Stomach (tissue), 8 donors: ENCODE measurements at regions not wholly inside any gene's neighbourhood (a gene's known extent, or its start where the extent isn't known, plus 50 kb on each side); places are given as distances from the start of the nearest gene placed in this dataset.

Source experiments
- DNase-seq, 2 donors: peaks; one replicate each; pipeline versions ENCODE4 v3.0.0 to v3.0.0-alpha.2; 2013 to 2019
- H3K27ac ChIP-seq, 5 donors: fragments of 200-600 bp in 4 of 5; sonication (generic) in 4 of 5; one replicate each; pipeline ENCODE4 v1.5.1; 2013 to 2019; ENCODE audit warnings: mild to moderate bottlenecking in 1 of 5, moderate library complexity in 1 of 5
- H3K27me3 ChIP-seq, 3 donors: fragments of 200-600 bp; sonication (generic); one replicate each; pipeline ENCODE4 v1.5.1; 2017 to 2019; ENCODE audit warnings: mixed run types in 1 of 3
- H3K36me3 ChIP-seq, 4 donors: fragments of 200-600 bp; sonication (generic); 1 replicate in 3 of 4; 2 replicates in 1 of 4; pipeline ENCODE4 v1.5.1; 2016 to 2019
- H3K4me1 ChIP-seq, 4 donors: fragments of 200-600 bp; sonication (generic); one replicate each; pipeline ENCODE4 v1.5.1; 2016 to 2019
- H3K4me3 ChIP-seq, 4 donors: fragments of 200-600 bp; sonication (generic) in 3 of 4; one replicate each; pipeline ENCODE4 v1.5.1; 2016 to 2019; ENCODE audit warnings: mild to moderate bottlenecking in 1 of 4
- H3K9me3 ChIP-seq, 4 donors: fragments of 200-600 bp; sonication (generic); one replicate each; pipeline ENCODE4 v1.5.1; 2016 to 2019
- EP300 ChIP-seq: sonication (generic); formaldehyde crosslinking; IDR thresholded peaks from one replicate; pipeline ENCODE4 v1.6.1; 2017; ENCODE audit warnings: antibody characterized with exemption
- POLR2A ChIP-seq, 4 donors: fragments of 450-650 bp; IDR thresholded peaks; one replicate each; pipeline ENCODE4 v1.6.1; 2016; ENCODE audit warnings: antibody characterized with exemption in 4 of 4, control low read depth in 2 of 4, mild to moderate bottlenecking in 1 of 4, moderate library complexity in 1 of 4
- POLR2AphosphoS5 ChIP-seq, 3 donors: sonication (generic); formaldehyde crosslinking; IDR thresholded peaks; one replicate each; pipeline ENCODE4 v1.6.1; 2016; ENCODE audit warnings: antibody characterized with exemption in 3 of 3
- WGBS, 5 donors: extraction: QIAGEN DNeasy Blood & Tissue Kit in 3 of 5; methylation state at CpG; one replicate each; pipeline versions ENCODE4 v1.1.5 to v1.1.7; 2013 to 2018; 5-methylcytosine and 5-hydroxymethylcytosine counted together
- intact Hi-C: fragments of 100-400 bp; cut with DNase I; formaldehyde crosslinking; loops from one replicate; pipeline ENCODE4 v1.15.1; 2023; ENCODE audit warnings: low total_unique reads
- TF ChIP-seq, protein P1 (sequence below), 7 experiments: fragments of 450-650 bp in 4 of 7; fragments of 200-600 bp in 3 of 7; sonication (generic) in 3 of 7; IDR thresholded peaks; one replicate each; pipeline ENCODE4 v1.5.1; 2016 to 2019; ENCODE audit warnings: antibody characterized with exemption in 7 of 7, control low read depth in 2 of 7, mild to moderate bottlenecking in 1 of 7
- donor health status: healthy with polysubstance abuse.
- donor health status: Bipolar disorder and iron deficiency.
- donor health status: healthy.

DNA sequence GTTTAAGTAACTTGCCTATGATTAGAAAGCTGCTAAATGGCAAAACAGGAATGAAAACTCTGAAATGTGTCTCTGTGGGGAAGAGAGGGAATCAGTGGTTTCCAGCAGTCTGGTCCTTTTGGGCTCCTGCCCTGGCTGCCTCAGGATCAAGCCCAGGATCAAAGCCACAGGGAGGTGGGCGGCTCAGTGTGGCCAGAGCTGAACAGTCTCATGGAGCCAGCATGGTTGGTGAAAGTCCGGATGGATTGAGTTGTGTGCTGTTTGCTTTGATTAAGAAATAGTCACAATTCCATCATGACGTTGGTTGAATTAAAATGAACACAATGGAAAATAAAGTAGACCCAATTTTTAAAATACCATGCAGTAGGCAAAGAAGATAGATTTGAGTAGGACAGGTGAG, 344.2 kb downstream of the LPIN1 start:
- intact Hi-C loops, result no loop called here
- 62 to 75% (median 71%) methylated on average over 3 of the region's 3 CpGs for WGBS, 5 donors
- Histone ChIP-seq H3K4me3 (no peak overlapping the region), H3K27me3 (no peaks in the 10 kb centered on the region), H3K9me3 (no peaks in the 10 kb centered on the region), H3K4me1 (no peaks in the 10 kb centered on the region), H3K36me3 (no peaks in the 10 kb centered on the region), H3K27ac (no peak overlapping the region)
- DNase-seq, result no peak
- TF ChIP-seq, protein P1, sequence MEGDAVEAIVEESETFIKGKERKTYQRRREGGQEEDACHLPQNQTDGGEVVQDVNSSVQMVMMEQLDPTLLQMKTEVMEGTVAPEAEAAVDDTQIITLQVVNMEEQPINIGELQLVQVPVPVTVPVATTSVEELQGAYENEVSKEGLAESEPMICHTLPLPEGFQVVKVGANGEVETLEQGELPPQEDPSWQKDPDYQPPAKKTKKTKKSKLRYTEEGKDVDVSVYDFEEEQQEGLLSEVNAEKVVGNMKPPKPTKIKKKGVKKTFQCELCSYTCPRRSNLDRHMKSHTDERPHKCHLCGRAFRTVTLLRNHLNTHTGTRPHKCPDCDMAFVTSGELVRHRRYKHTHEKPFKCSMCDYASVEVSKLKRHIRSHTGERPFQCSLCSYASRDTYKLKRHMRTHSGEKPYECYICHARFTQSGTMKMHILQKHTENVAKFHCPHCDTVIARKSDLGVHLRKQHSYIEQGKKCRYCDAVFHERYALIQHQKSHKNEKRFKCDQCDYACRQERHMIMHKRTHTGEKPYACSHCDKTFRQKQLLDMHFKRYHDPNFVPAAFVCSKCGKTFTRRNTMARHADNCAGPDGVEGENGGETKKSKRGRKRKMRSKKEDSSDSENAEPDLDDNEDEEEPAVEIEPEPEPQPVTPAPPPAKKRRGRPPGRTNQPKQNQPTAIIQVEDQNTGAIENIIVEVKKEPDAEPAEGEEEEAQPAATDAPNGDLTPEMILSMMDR (IDR thresholded peaks at IDR 0.05), result no peak
- TF ChIP-seq POLR2AphosphoS5 (IDR thresholded peaks at IDR 0.05) (no peak), POLR2A (IDR thresholded peaks at IDR 0.05) (no peak), EP300 (no peak)

DNA sequence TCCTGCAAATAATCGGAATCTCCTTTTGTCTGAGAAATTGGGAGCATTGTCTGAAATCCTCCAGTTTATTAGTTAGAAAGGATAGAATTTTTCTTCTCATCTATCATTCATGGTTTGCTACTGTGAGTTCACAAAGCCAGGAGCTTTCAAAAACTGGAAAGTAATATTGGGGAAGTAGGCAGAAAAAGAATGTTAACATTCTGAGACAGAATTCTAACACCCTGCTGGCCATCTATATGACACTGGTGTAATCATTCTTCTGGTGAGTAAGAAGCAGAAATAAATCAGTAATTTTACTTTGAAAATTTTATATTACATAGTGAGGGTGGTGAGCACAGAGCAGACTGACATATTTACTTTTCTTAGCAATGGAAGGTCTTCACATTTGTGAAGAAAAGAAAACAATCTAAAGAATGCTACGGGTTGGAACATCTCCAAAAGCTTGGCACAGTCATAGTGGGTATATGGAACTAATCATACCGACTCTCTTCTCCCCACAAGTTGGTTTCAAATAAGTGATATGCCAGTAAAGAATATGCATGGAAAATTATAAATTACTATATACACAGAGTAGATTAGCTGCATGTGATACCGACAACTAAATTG, 344.9 kb downstream of the LPIN1 start:
- H3K9me3 ChIP-seq, result no peaks in the 10 kb centered on the region
- no peaks in the 10 kb centered on the region for H3K36me3 ChIP-seq
- WGBS, 5 donors, result 59 to 85% (median 72%) methylated on average over 4 of the region's 4 CpGs
- intact Hi-C loops, result no loop called here
- H3K4me1 ChIP-seq, result no peaks in the 10 kb centered on the region
- H3K27ac ChIP-seq, result no peak overlapping the region
- no peak for DNase-seq
- TF ChIP-seq POLR2AphosphoS5 (IDR thresholded peaks at IDR 0.05) (no peak), EP300 (no peak), POLR2A (IDR thresholded peaks at IDR 0.05) (no peak)
- TF ChIP-seq, protein P1 (IDR thresholded peaks at IDR 0.05), result no peak
- H3K27me3 ChIP-seq, result no peaks in the 10 kb centered on the region
- H3K4me3 ChIP-seq, result no peak overlapping the region

DNA sequence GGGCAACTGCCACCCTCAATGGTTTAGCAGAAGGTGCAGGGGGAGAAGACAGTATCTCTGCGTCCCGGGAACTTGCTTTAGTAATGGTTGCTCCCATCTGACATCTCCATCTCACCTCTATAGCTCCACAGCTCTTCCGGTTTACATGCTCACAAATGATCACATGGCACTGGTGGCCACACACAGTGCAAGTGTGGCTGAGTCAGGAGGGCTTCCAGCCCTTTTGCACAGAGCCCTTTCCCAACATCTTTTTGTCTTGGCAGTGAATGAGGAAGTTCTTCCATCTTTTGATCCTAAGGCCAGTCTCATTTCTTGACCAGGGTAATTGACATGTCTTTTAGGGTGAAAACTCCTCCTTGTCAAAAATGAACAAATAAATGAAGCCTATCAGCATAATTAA, 347.7 kb downstream of the LPIN1 start:
- Histone ChIP-seq H3K9me3 (no peaks in the 10 kb centered on the region), H3K27ac (no peak overlapping the region), H3K36me3 (no peaks in the 10 kb centered on the region), H3K4me3 (no peak overlapping the region), H3K4me1 (no peaks in the 10 kb centered on the region), H3K27me3 (no peaks in the 10 kb centered on the region)
- DNase-seq, result no peak
- intact Hi-C loops, result no loop called here
- TF ChIP-seq POLR2AphosphoS5 (IDR thresholded peaks at IDR 0.05) (no peak), EP300 (no peak), POLR2A (IDR thresholded peaks at IDR 0.05) (no peak)
- 91 to 96% (median 94%) methylated on average over 3 of the region's 3 CpGs for WGBS, 5 donors

DNA sequence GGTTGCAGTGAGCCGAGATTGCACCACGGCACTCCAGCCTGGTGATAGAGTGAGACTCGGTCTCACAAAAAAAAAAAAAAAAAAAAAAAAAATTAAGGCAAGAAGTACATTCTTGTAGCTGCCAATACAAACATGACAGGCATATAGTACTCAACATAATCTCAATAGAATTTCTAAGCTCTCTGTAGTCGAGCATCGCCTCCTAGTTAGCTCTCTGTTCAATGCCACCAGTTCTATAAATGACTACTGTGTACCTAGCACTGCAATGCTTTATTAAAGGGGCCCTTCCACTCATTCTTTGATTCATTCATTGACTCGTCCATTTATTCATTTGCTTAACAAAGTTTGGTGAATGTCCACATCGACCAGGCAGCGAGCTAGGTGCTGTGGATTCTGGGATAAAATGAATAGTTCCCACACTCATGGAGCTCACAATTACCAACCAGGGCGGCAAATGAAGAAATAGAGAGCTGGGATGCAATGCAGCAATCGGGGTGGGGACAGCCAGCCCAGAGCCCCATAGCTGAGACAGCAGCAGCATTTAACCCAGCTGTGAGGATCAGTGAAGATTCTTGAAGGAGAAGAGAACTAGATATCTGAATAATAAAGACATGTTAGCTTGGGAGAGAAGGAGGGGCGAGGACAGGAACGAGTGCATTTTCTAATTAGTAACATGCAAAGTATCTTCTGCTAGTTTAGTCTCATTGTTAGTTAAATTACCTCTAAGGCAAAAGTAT, 349.8 kb downstream of the LPIN1 start:
- TF ChIP-seq, protein P1 (IDR thresholded peaks at IDR 0.05), result no peak
- TF ChIP-seq POLR2AphosphoS5 (IDR thresholded peaks at IDR 0.05) (no peak), EP300 (no peak), POLR2A (IDR thresholded peaks at IDR 0.05) (no peak)
- no peaks in the 10 kb centered on the region for H3K9me3 ChIP-seq
- 60 to 77% (median 69%) methylated on average over 12 of the region's 12 CpGs for WGBS, 5 donors
- H3K27me3 ChIP-seq, result no peaks in the 10 kb centered on the region
- H3K36me3 ChIP-seq, result no peaks in the 10 kb centered on the region
- no peak overlapping the region for H3K27ac ChIP-seq
- no peak overlapping the region for H3K4me3 ChIP-seq
- no peak for DNase-seq
- intact Hi-C loops, result no loop called here
- no peaks in the 10 kb centered on the region for H3K4me1 ChIP-seq
